Kidney epithelial cell (primary cell): ENCODE measurements at regions not wholly inside any gene's neighbourhood (a gene's known extent, or its start where the extent isn't known, plus 50 kb on each side); places are given as distances from the start of the nearest gene placed in this dataset.

Experiments used
- DNase-seq: peaks from one replicate; pipeline ENCODE4 v3.0.0-alpha.2; 2010; ENCODE audit warnings: low read depth
- H3K27me3 ChIP-seq: 2 replicates; pipeline ENCODE4 v1.6.0; 2011; ENCODE audit warnings: low read length; ENCODE audit not compliant: control insufficient read depth, insufficient read depth
- H3K36me3 ChIP-seq: 2 replicates; pipeline ENCODE4 v1.5.1; 2011; ENCODE audit warnings: low read length; ENCODE audit not compliant: control insufficient read depth, insufficient read depth
- H3K4me3 ChIP-seq: 2 replicates; pipeline ENCODE4 v1.5.1; 2011; ENCODE audit warnings: low read depth, mild to moderate bottlenecking, control low read depth, low read length
- CTCF ChIP-seq: IDR thresholded peaks from 2 replicates; pipeline ENCODE4 v1.5.1; 2011; ENCODE audit warnings: mild to moderate bottlenecking, moderate library complexity, low read length, control low read depth, inconsistent platforms; ENCODE audit not compliant: insufficient read depth, poor library complexity, severe bottlenecking

- TF ChIP-seq CTCF, result no peak
- DNase-seq, result no peak
- Histone ChIP-seq H3K27me3 (no peaks in the 10 kb centered on the region), H3K4me3 (no peak overlapping the region), H3K36me3 (no peaks in the 10 kb centered on the region)
Observed at GRCh38 chr21:39104911-39105310, 78.3 kb downstream of the PSMG1 start.

GRCh38 chr21:39103689-39104088 is 79.6 kb downstream of the PSMG1 start:
- Histone ChIP-seq H3K27me3 (no peaks in the 10 kb centered on the region), H3K4me3 (no peak overlapping the region), H3K36me3 (no peaks in the 10 kb centered on the region)
- no peak for TF ChIP-seq CTCF
- DNase-seq, result no peak

GRCh38 chr21:39099859-39100258 is 83.4 kb downstream of the PSMG1 start:
- Histone ChIP-seq H3K4me3 (no peak overlapping the region), H3K36me3 (no peaks in the 10 kb centered on the region), H3K27me3 (no peaks in the 10 kb centered on the region)
- TF ChIP-seq CTCF, result no peak
- no peak for DNase-seq

- no peak for TF ChIP-seq CTCF
- no peak for DNase-seq
- Histone ChIP-seq H3K27me3 (no peaks in the 10 kb centered on the region), H3K36me3 (no peaks in the 10 kb centered on the region), H3K4me3 (no peak overlapping the region)
Observed at GRCh38 chr21:39098696-39099200, 84.5 kb downstream of the PSMG1 start.

- TF ChIP-seq CTCF, result no peak
- H3K4me3 ChIP-seq, result no peak overlapping the region
- DNase-seq, result no peak
- H3K27me3 ChIP-seq, result no peaks in the 10 kb centered on the region
- no peaks in the 10 kb centered on the region for H3K36me3 ChIP-seq
Observed at GRCh38 chr21:39097981-39098380, 85.3 kb downstream of the PSMG1 start.

GRCh38 chr21:39097335-39097861 is 85.9 kb downstream of the PSMG1 start:
- TF ChIP-seq CTCF, result no peak
- DNase-seq, result no peak
- H3K36me3 ChIP-seq, result no peaks in the 10 kb centered on the region
- no peak overlapping the region for H3K4me3 ChIP-seq
- no peaks in the 10 kb centered on the region for H3K27me3 ChIP-seq
